Uterus (tissue), 2 donors: ENCODE measurements at regions not wholly inside any gene's neighbourhood (a gene's known extent, or its start where the extent isn't known, plus 50 kb on each side); places are given as distances from the start of the nearest gene placed in this dataset.
"Not testable (repeated sequence)": the region's sequence is repeated elsewhere in the genome, so short reads cannot be mapped to it uniquely, and the experiment has no call there.

Source experiments
- CTCF ChIP-seq, 4 experiments: fragments of 200-600 bp in 2 of 4; fragments of 450-650 bp in 2 of 4; sonication (generic) in 2 of 4; IDR thresholded peaks; one replicate each; pipeline ENCODE4 v1.5.1; 2016 to 2019; ENCODE audit warnings: antibody characterized with exemption in 4 of 4, mild to moderate bottlenecking in 2 of 4, moderate library complexity in 1 of 4
- POLR2A ChIP-seq, 2 donors: fragments of 450-650 bp; IDR thresholded peaks; one replicate each; pipeline ENCODE4 v1.6.1; 2016; ENCODE audit warnings: antibody characterized with exemption in 2 of 2, mild to moderate bottlenecking in 1 of 2, moderate library complexity in 1 of 2

- not testable (repeated sequence) for TF ChIP-seq CTCF, POLR2A (IDR thresholded peaks at IDR 0.05)
Observed at GRCh38 chr17:27104605-27105221, 189.2 kb upstream of the WSB1 start.
